ENCODE measurements at regions not wholly inside any gene's neighbourhood (a gene's known extent, or its start where the extent isn't known, plus 50 kb on each side); places are given as distances from the start of the nearest gene placed in this dataset.

GRCh38 chr3:25113891-25114290 lies 314.2 kb upstream of the RARB start:
- Histone ChIP-seq H3K36me3 (ENCODE audit: insufficient read depth, low read length) (no peaks in the 10 kb centered on the region), H3K9ac (ENCODE audit: low read depth, low read length) (no peak overlapping the region), H3K9me3 (ENCODE audit: control insufficient read depth, insufficient read depth, low read length) (no peaks in the 10 kb centered on the region), H3K4me1 (ENCODE audit: insufficient read depth, low read length) (no peaks in the 10 kb centered on the region)

- H3K36me3 ChIP-seq (ENCODE audit: insufficient read depth, low read length) = no peaks in the 10 kb centered on the region
Observed at GRCh38 chr3:25114532-25114931, 313.5 kb upstream of the RARB start.

DNA sequence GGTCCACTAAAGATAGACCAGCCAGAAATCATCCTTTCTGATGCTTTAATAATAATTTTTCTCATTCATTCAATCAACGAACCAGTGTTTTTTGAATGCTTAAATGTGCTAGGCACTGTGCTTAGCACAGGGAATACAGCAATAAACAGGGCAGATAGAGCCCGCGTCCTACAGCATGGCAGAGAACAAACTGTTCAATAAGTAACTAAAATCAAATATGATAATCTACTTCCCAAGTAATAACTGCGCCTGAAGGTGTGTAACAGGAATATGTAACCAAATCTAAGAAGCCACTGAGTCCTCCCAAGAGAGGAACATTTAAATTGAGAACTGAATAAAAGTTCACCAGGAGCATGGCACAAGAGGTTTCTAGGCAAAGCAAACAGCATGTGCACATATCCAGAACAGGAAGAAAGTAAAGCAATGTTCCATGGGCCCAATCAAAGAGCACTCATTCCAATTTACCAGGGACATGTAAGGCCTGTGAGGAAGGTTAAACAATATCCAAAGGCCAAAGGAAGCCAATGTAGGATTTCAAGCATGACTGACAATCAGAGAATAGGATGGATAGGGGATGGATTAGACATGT lies 311.0 kb upstream of the RARB start:
- Histone ChIP-seq H3K9me3 (ENCODE audit: control insufficient read depth, insufficient read depth, low read length) (no peaks in the 10 kb centered on the region), H3K36me3 (ENCODE audit: insufficient read depth, low read length) (no peaks in the 10 kb centered on the region), H3K4me1 (ENCODE audit: insufficient read depth, low read length) (no peaks in the 10 kb centered on the region), H3K9ac (ENCODE audit: low read depth, low read length) (no peak overlapping the region)

More at GRCh38 chr3:25114532-25114931, 313.5 kb upstream of the RARB start:
- Histone ChIP-seq H3K9me3 (ENCODE audit: control insufficient read depth, insufficient read depth, low read length) (no peaks in the 10 kb centered on the region), H3K9ac (ENCODE audit: low read depth, low read length) (no peak overlapping the region), H3K4me1 (ENCODE audit: insufficient read depth, low read length) (no peaks in the 10 kb centered on the region)

GRCh38 chr3:25119682-25120081 lies 308.4 kb upstream of the RARB start:
- no peaks in the 10 kb centered on the region for H3K9me3 ChIP-seq (ENCODE audit: control insufficient read depth, insufficient read depth, low read length)
- H3K4me1 ChIP-seq (ENCODE audit: insufficient read depth, low read length) = no peaks in the 10 kb centered on the region
- H3K9ac ChIP-seq (ENCODE audit: low read depth, low read length) = no peak overlapping the region
- no peaks in the 10 kb centered on the region for H3K36me3 ChIP-seq (ENCODE audit: insufficient read depth, low read length)

GRCh38 chr3:25120665-25121064 lies 307.4 kb upstream of the RARB start:
- Histone ChIP-seq H3K9ac (ENCODE audit: low read depth, low read length) (no peak overlapping the region), H3K9me3 (ENCODE audit: control insufficient read depth, insufficient read depth, low read length) (no peaks in the 10 kb centered on the region), H3K36me3 (ENCODE audit: insufficient read depth, low read length) (no peaks in the 10 kb centered on the region), H3K4me1 (ENCODE audit: insufficient read depth, low read length) (no peaks in the 10 kb centered on the region)

DNA sequence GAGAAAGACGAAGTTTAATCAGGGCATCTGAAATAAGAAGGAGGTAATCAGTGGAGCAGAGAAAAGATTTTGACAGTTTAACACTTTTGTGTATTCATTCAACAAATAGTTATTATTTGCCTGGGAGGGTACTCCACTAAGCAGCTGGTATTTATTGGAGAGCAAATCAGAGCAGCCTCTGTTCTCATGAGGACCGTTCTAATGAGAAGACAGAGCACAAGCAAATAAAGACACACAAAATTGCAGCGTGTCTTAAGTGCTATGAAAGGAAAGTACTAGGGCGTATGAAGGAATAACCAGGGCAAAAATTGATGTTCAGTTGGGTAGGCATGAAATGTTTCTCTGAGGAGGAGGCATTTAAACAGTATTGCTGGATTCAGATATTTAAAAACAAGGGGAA lies 302.9 kb upstream of the RARB start:
- Histone ChIP-seq H3K9me3 (ENCODE audit: control insufficient read depth, insufficient read depth, low read length) (peaks cover 12% of the 10 kb centered on the region), H3K9ac (ENCODE audit: low read depth, low read length) (no peak overlapping the region), H3K4me1 (ENCODE audit: insufficient read depth, low read length) (no peaks in the 10 kb centered on the region), H3K36me3 (ENCODE audit: insufficient read depth, low read length) (no peaks in the 10 kb centered on the region)

DNA sequence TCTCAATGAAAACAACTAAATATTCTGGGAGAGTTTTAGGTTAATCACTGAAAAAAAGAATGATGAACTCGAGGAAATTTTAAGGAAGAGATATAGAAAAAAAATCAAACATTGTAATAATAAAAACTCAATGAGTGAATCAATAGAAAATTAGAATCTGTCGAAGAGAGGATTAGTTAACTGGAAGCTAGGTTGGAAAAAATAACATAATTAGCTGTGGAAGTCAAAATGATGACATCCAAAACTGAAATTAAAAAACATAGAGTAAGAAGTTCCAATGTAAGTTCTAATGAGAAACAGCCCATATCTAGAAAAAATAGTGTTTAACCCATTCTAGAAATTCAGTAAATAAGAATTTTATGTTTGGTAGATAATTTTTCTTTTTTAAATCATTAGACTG lies 299.3 kb upstream of the RARB start:
- H3K36me3 ChIP-seq (ENCODE audit: insufficient read depth, low read length) = no peaks in the 10 kb centered on the region
- peaks cover 19% of the 10 kb centered on the region for H3K9me3 ChIP-seq (ENCODE audit: control insufficient read depth, insufficient read depth, low read length)
- H3K9ac ChIP-seq (ENCODE audit: low read depth, low read length) = no peak overlapping the region
- no peaks in the 10 kb centered on the region for H3K4me1 ChIP-seq (ENCODE audit: insufficient read depth, low read length)

DNA sequence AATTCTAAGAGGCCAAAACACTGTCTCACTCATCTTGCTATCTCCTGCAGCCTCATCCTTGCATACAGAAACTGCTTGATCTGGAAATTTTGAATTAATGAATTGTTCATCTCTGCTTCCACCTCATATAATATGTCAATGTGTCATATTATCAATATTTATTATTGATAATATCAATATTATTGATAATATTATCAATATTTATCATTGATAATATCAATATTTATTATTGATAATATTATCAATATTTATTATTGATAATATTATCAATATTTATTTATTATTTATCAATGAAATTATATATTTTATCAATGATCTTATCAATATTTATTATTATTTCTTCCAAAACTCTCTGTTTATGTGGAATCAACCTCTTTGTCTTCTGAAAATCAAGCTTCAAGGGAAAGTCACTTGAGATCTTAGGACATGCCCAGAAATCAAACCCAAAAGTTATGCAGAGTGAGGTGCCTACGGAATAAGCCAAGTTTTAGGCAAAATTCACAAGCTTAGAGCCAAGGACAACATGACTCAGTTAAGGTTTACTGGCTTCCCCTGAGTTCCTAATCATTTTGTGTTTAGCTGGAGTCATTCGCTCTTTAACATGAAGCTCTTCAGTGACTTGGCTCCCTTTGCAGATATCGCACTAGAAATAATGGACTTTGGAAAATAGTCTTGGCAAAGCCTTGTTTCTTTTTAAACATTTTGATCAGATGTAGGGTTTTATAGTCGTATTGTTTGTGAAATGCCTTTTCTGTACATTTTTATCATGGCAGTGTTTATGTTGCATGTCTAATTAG lies 297.1 kb upstream of the RARB start:
- no peaks in the 10 kb centered on the region for H3K4me1 ChIP-seq (ENCODE audit: insufficient read depth, low read length)
- H3K36me3 ChIP-seq (ENCODE audit: insufficient read depth, low read length) = no peaks in the 10 kb centered on the region
- no peak overlapping the region for H3K9ac ChIP-seq (ENCODE audit: low read depth, low read length)
- peaks cover 19% of the 10 kb centered on the region for H3K9me3 ChIP-seq (ENCODE audit: control insufficient read depth, insufficient read depth, low read length)

DNA sequence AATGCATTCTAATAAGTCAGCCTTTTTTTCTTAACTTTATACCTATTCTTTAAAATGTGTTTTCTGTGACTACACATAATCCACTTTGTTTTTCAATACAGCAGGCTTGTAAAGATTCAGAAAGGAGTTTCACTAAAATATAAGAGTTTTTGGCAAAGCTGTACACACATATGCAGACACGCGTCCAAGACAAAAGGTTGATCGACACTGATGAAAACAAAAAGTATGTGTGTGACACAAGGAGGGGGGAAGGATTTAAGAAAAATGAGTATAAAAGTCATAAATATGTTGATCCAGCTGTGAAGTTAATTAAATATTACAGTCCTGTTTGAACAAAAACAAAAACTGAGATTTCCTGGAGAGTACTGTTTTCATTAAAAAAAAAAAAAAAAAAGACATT lies 294.5 kb upstream of the RARB start:
- H3K9me3 ChIP-seq (ENCODE audit: control insufficient read depth, insufficient read depth, low read length) = peaks cover 11% of the 10 kb centered on the region; the same call in 1 of the 2 replicates
- no peak overlapping the region for H3K9ac ChIP-seq (ENCODE audit: low read depth, low read length)
- no peaks in the 10 kb centered on the region for H3K36me3 ChIP-seq (ENCODE audit: insufficient read depth, low read length)
- H3K4me1 ChIP-seq (ENCODE audit: insufficient read depth, low read length) = no peaks in the 10 kb centered on the region

- Histone ChIP-seq H3K9me3 (ENCODE audit: control insufficient read depth, insufficient read depth, low read length) (no peaks in the 10 kb centered on the region), H3K36me3 (ENCODE audit: insufficient read depth, low read length) (no peaks in the 10 kb centered on the region), H3K4me1 (ENCODE audit: insufficient read depth, low read length) (no peaks in the 10 kb centered on the region), H3K9ac (ENCODE audit: low read depth, low read length) (no peak overlapping the region)
Observed at GRCh38 chr3:25137606-25138005, 290.5 kb upstream of the RARB start.

DNA sequence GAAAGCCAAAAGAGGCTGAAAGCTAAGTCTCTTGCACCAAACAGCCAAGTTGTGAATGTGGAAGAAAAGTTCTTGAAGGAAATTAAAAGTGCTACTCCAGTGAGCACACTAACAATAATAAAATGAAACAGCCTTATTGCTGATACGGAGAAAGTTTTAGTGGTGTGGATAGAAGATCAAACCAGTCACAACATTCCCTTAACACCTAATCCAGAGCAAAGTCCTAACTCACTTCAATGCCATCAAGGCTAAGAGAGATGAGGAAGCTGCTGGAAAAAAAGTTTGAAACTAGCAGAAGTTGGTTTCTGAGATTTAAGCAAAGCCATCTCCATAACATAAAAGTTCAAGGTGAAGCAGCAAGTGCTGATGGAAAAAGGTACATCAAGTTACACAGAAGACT lies 288.8 kb upstream of the RARB start:
- Histone ChIP-seq H3K4me1 (ENCODE audit: insufficient read depth, low read length) (peaks cover 6% of the 10 kb centered on the region; the same call in 1 of the 2 replicates), H3K36me3 (ENCODE audit: insufficient read depth, low read length) (no peaks in the 10 kb centered on the region), H3K9ac (ENCODE audit: low read depth, low read length) (no peak overlapping the region), H3K9me3 (ENCODE audit: control insufficient read depth, insufficient read depth, low read length) (no peaks in the 10 kb centered on the region)

- Histone ChIP-seq H3K36me3 (ENCODE audit: insufficient read depth, low read length) (no peaks in the 10 kb centered on the region), H3K9me3 (ENCODE audit: control insufficient read depth, insufficient read depth, low read length) (no peaks in the 10 kb centered on the region), H3K9ac (ENCODE audit: low read depth, low read length) (no peak overlapping the region), H3K4me1 (ENCODE audit: insufficient read depth, low read length) (peaks cover 6% of the 10 kb centered on the region; the same call in 1 of the 2 replicates)
Observed at GRCh38 chr3:25142609-25143355, 285.3 kb upstream of the RARB start.

DNA sequence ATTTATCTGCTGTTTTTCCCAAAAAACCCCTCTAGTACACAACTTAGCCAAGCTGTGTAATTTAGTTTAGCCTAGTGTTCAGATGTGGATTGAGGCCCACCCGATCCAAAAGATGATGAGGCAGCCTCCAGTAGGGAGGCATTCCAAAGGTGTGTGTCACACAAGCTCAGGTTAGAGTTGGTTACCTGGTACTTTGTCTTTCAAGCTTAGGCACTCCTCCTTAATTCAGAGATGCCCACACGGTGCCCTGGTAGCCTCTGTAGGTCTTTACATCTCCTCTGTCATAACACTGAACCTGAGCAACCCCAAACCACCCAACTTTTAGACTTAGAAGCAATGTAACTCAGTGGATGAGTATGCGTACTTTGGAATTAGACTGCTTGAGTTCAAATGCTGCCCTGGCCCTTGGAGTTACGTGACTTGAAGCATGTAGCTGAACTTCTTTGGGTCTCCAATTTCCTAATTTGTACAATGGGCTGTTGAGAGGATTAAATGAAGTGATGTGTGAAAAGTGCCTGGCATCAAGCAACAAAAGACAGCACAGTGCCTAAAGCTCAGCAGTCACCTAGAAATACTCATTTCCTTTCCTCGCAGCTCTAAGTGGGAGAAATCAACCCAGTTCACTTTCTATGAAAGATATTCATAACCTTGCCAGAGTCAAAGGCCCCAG lies 284.6 kb upstream of the RARB start:
- H3K9me3 ChIP-seq (ENCODE audit: control insufficient read depth, insufficient read depth, low read length) = no peaks in the 10 kb centered on the region
- H3K4me1 ChIP-seq (ENCODE audit: insufficient read depth, low read length) = peaks cover 6% of the 10 kb centered on the region; the same call in 1 of the 2 replicates
- H3K36me3 ChIP-seq (ENCODE audit: insufficient read depth, low read length) = no peaks in the 10 kb centered on the region

DNA sequence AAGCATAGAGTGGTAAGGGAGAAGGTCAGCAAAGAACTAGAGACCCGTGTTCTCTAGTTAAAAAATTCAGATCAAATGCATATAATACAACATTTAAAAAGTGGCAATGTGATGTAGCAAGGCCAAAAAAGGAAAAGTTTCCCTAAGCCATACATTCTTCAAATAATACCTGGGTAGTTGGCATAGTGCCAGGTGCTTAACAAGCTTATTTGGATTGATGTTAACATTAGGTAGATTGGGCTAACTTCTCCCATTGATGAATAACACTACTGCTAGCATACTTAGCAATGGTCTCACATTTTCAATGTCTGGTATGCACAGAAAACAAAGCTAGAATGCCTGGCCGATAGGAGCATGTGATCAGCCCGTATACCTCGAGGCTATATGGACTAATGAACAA lies 283.6 kb upstream of the RARB start:
- Histone ChIP-seq H3K36me3 (ENCODE audit: insufficient read depth, low read length) (no peaks in the 10 kb centered on the region), H3K9ac (ENCODE audit: low read depth, low read length) (no peak overlapping the region), H3K9me3 (ENCODE audit: control insufficient read depth, insufficient read depth, low read length) (no peaks in the 10 kb centered on the region)

More for the DNA sequence above, 284.6 kb upstream of the RARB start:
- no peak overlapping the region for H3K9ac ChIP-seq (ENCODE audit: low read depth, low read length)

More for the DNA sequence above, 283.6 kb upstream of the RARB start:
- peaks cover 9% of the 10 kb centered on the region; the same call in 1 of the 2 replicates for H3K4me1 ChIP-seq (ENCODE audit: insufficient read depth, low read length)

Measured in ES-I3 (cell line).